Islet precursor cell (in vitro differentiated cells): ENCODE measurements at regions not wholly inside any gene's neighbourhood (a gene's known extent, or its start where the extent isn't known, plus 50 kb on each side); places are given as distances from the start of the nearest gene placed in this dataset.

ENCODE experiments used
- DNase-seq: peaks from one replicate; pipeline ENCODE4 v3.0.0-alpha.2; 2018

DNA sequence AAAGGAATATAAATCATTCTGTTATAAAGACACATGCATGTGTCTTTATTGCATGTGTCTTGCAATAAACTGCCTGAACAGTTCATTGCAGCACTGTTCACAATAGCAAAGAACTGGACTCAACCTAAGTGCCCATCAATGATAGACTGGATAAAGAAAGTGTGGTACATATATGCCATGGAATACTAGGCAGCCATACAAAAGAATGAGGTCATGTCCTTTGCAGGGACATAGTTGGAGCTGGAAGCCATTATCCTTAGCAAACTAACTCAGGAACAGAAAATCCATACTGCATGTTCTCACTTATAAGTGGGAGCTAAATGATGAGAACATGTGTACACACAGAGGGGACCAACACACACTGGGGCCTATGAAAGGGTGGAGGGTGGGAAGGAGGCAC lies 63.7 kb upstream of the CHD1 start:
- no peak for DNase-seq

DNA sequence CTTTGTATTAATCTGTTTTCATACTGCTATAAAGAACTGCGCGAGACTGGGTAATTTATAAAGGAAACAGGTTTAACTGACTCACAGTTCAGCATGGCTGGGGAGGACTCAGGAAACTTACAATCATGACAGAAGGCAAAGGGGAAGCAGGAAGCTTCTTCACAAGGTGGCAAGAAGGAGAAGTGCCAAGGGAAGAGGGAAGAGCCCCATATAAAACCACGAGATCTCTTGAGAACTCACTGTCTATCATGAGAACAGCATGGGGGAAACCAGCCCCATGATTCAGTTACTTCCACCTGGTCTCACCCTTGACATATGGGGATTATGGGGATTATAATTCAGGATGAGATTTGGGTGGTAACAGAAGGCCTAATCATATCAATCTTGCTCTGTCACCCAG lies 60.9 kb upstream of the CHD1 start:
- DNase-seq, result no peak

- DNase-seq, result no peak
Observed at GRCh38 chr5:98986587-98986986, 57.8 kb upstream of the CHD1 start.

- DNase-seq, result no peak
Observed at GRCh38 chr5:98982880-98983279, 54.1 kb upstream of the CHD1 start.
